GM11168 (cell line): ENCODE measurements at regions not wholly inside any gene's neighbourhood (a gene's known extent, or its start where the extent isn't known, plus 50 kb on each side); places are given as distances from the start of the nearest gene placed in this dataset.

Experiments used
- in situ Hi-C: fragments of 300-500 bp; cut with MboI; formaldehyde crosslinking; loops from one replicate; pipeline ENCODE4 v1.12.0; 2022; ENCODE audit warnings: low sequenced_read_pairs; ENCODE audit not compliant: unreplicated experiment

- in situ Hi-C loops = no loop called here
These were observed 67.5 kb upstream of the TES start for GRCh38 chr7:116142850-116143249.

GRCh38 chr7:116145245-116145852 lies 65.0 kb upstream of the TES start:
- in situ Hi-C loops = no loop called here

DNA sequence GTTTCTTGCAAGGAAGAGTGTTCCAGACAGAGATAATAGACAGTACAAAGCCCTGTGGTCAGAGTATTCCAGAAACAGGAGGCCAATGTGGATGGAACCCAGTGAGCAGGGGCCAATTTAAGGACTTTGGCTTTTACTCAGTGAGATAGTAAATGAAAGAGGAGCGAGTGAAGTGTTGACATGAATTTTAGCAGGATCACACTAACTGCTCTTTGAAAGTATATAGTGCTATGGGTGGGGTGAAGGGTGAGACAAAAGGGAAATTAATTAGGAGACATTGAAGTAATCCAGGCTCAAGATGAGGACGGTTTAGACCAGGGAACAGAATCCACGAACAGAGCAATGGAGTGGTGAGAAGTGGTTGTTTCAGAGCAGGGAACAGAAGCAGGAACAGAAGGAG lies 62.2 kb upstream of the TES start:
- in situ Hi-C loops = no loop called here

GRCh38 chr7:116148626-116149025 lies 61.7 kb upstream of the TES start:
- in situ Hi-C loops = no loop called here

- in situ Hi-C loops = loop anchor here (25.0 kb wide), 2 partner anchors 437 to 662 kb away; no protein-coding TSS in a partner anchor
These were observed 59.8 kb upstream of the TES start for GRCh38 chr7:116150588-116150987.

GRCh38 chr7:116152276-116152675 lies 58.1 kb upstream of the TES start:
- in situ Hi-C loops = loop anchor here (25.0 kb wide), 2 partner anchors 435 to 660 kb away; no protein-coding TSS in a partner anchor

- in situ Hi-C loops = loop anchor here (25.0 kb wide), 2 partner anchors 434 to 659 kb away; no protein-coding TSS in a partner anchor
These were observed 57.3 kb upstream of the TES start for GRCh38 chr7:116153050-116153449.

DNA sequence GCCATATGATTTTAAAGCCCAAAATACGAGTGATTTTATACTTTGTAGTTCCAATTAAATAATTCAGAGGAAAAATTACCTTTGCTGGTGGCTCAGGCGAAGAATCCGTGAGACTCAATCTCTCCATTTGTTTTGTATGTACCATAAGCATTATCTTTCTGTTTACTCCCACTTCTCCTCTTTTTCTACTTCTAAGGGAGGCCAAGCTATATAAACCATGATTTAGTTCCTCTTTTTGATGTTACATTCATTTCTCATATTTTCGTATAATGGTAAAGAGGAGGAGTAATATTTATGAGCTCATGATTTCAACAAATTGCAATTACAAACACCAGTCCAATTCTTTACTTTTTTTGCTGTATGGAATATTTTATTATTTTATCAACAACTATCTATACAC lies 50.6 kb upstream of the TES start:
- in situ Hi-C loops = loop anchor here (25.0 kb wide), 2 partner anchors 428 to 653 kb away; no protein-coding TSS in a partner anchor
